OCI-LY7 (cell line): ENCODE measurements at regions not wholly inside any gene's neighbourhood (a gene's known extent, or its start where the extent isn't known, plus 50 kb on each side); places are given as distances from the start of the nearest gene placed in this dataset.
A peak's percentile ranks its signal among the peaks of the same experiment; 100 is the strongest.

ENCODE experiments used
- BruUV-seq: library from RNA; stranded (reverse); fragments of 400-500 nt; replicated peaks from 2 replicates; lab custom pipeline; 2021; lab: Mats Ljungman, UMichigan
- CTCF ChIA-PET: fragments of 300-600 bp; sonication (Branson Sonifier 250); formaldehyde crosslinking; loops from one replicate; lab custom pipeline; 2022; ENCODE audit warnings: antibody characterized with exemption; ENCODE audit not compliant: unreplicated experiment; lab: Charles Lee
- POLR2A ChIA-PET: fragments of 300-600 bp; sonication (Branson Sonifier 250); formaldehyde crosslinking; loops from one replicate; lab custom pipeline; 2022; ENCODE audit warnings: antibody characterized with exemption; lab: Charles Lee
- DNase-seq: peaks from one replicate; pipeline ENCODE4 v3.0.0-alpha.2; 2015; ENCODE audit warnings: low spot score
- H2AFZ ChIP-seq: fragments of 200-600 bp; sonication (generic), shearing (Covaris generic); 2 replicates; pipeline ENCODE4 v1.6.1; 2014; ENCODE audit warnings: mild to moderate bottlenecking, antibody characterized with exemption, low read length, moderate library complexity
- H3K27ac ChIP-seq: fragments of 200-600 bp; sonication (generic); 2 replicates; pipeline ENCODE4 v1.5.1; 2014; ENCODE audit warnings: mixed run types, low read depth, mild to moderate bottlenecking, moderate library complexity, low read length, inconsistent platforms; ENCODE audit not compliant: poor library complexity, severe bottlenecking
- H3K36me3 ChIP-seq: fragments of 200-600 bp; sonication (generic); 2 replicates; pipeline ENCODE4 v1.6.1; 2014; ENCODE audit warnings: mild to moderate bottlenecking, antibody characterized with exemption, low read length, moderate library complexity, mixed read lengths; ENCODE audit not compliant: insufficient read depth
- H3K4me1 ChIP-seq: fragments of 200-600 bp; sonication (generic); 2 replicates; pipeline ENCODE4 v1.5.1; 2014; ENCODE audit warnings: mild to moderate bottlenecking, low read length; ENCODE audit not compliant: insufficient read depth, poor library complexity, severe bottlenecking
- H3K4me2 ChIP-seq: fragments of 200-600 bp; sonication (generic); 2 replicates; pipeline ENCODE4 v1.6.1; 2014; ENCODE audit warnings: mild to moderate bottlenecking, low read length
- H3K4me3 ChIP-seq: fragments of 200-600 bp; sonication (generic); 2 replicates; pipeline ENCODE4 v1.5.1; 2014; ENCODE audit warnings: mild to moderate bottlenecking, low read depth, low read length; ENCODE audit not compliant: poor library complexity, severe bottlenecking
- H3K79me2 ChIP-seq: fragments of 200-600 bp; sonication (generic); 2 replicates; pipeline ENCODE4 v1.6.1; 2016; ENCODE audit warnings: low read depth, mild to moderate bottlenecking, low read length, moderate library complexity, mixed read lengths; ENCODE audit not compliant: insufficient read depth
- H3K9me2 ChIP-seq: fragments of 200-600 bp; sonication (generic); 2 replicates; pipeline ENCODE4 v1.6.1; 2016; ENCODE audit warnings: mild to moderate bottlenecking, low read length, mixed read lengths; ENCODE audit not compliant: insufficient read depth
- H3K9me3 ChIP-seq: fragments of 200-600 bp; sonication (generic); 2 replicates; pipeline ENCODE4 v1.6.1; 2014; ENCODE audit warnings: mild to moderate bottlenecking, mixed run types, low read length, mixed read lengths
- H4K20me1 ChIP-seq: fragments of 200-600 bp; sonication (generic); 2 replicates; pipeline ENCODE4 v1.6.1; 2014; ENCODE audit warnings: mild to moderate bottlenecking, antibody characterized with exemption, low read length, moderate library complexity, mixed read lengths; ENCODE audit not compliant: insufficient read depth
- CTCF ChIP-seq: fragments of 200-600 bp; sonication (generic); conservative IDR thresholded peaks from 2 replicates; pipeline ENCODE4 v1.5.1; 2014; ENCODE audit warnings: mild to moderate bottlenecking, antibody characterized with exemption, low read length, moderate library complexity, mixed read lengths
- EZH2phosphoT487 ChIP-seq: fragments of 200-600 bp; sonication (generic); IDR thresholded peaks from 2 replicates; pipeline ENCODE4 v1.6.1; 2018; ENCODE audit warnings: low read depth, borderline replicate concordance, mild to moderate bottlenecking, mixed run types, antibody characterized with exemption, low read length, moderate library complexity, mixed read lengths
- intact Hi-C: fragments of 100-400 bp; cut with micrococcal nuclease; formaldehyde crosslinking; loops from one replicate; pipeline ENCODE4 v1.10.0; 2022; ENCODE audit not compliant: unreplicated experiment

DNA sequence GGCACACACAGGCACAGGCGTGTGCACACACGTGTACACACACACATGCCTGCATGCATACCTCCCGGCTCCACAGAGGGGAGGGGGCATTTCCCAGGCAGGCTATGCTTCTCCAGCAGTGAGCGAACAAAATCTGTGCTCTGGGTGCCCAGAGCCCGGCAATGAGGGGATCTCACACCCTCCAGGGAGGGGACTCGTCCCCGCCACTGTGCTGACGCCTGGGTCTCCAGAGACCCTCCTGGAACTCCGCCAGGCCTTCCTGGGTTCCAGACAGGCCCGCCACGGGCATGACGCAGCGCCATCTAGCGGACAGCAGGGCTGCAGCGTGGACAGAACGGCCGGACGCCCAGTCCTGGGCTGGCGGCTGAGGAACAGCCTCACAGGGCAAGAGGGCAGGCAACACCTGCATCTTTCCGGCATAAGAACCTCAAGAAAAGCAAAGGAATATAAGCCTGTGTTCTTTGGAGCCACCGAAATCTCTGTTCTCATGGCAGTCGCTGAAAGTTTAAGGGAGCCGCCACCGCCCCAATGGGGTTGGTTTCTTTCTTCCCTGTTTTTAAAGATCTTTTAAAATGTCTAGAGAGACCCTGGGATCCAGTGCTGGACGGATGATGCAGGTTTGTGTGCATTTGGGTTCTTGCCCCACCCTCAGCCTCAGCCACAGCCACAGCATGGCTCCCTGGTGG, 135.6 kb upstream of the PPP1R26 start:
- POLR2A ChIA-PET: no interaction called here
- H3K4me1 ChIP-seq: no peaks in the 10 kb centered on the region
- no peaks in the 10 kb centered on the region for H3K36me3 ChIP-seq
- H3K27ac ChIP-seq: no peak overlapping the region
- intact Hi-C loops: loop anchor here (2.0 kb wide), 2 partner anchors 257 to 645 kb away; partner anchors contain the start of gene OLFM1
- H3K4me2 ChIP-seq: no peak overlapping the region
- no peaks in the 10 kb centered on the region for H4K20me1 ChIP-seq
- no peaks in the 10 kb centered on the region for H3K9me2 ChIP-seq
- CTCF ChIA-PET: no interaction called here
- no peaks in the 10 kb centered on the region for H3K79me2 ChIP-seq
- no peak overlapping the region for H2AFZ ChIP-seq
- no peaks in the 10 kb centered on the region for H3K9me3 ChIP-seq
- H3K4me3 ChIP-seq: no peak overlapping the region
- TF ChIP-seq CTCF (peak; percentile 93), EZH2phosphoT487 (no peak)
- DNase-seq: peak; percentile 60
- BruUV-seq: no TSS peak

GRCh38 chr9:135344523-135344901, 135.1 kb upstream of the PPP1R26 start:
- H3K9me2 ChIP-seq: no peaks in the 10 kb centered on the region
- no peak overlapping the region for H3K4me3 ChIP-seq
- H3K79me2 ChIP-seq: no peaks in the 10 kb centered on the region
- DNase-seq: no peak
- no peak overlapping the region for H3K4me2 ChIP-seq
- H4K20me1 ChIP-seq: no peaks in the 10 kb centered on the region
- no peak overlapping the region for H2AFZ ChIP-seq
- intact Hi-C loops: loop anchor here (2.0 kb wide), 2 partner anchors 258 to 646 kb away; partner anchors contain the start of gene OLFM1
- H3K27ac ChIP-seq: no peak overlapping the region
- H3K36me3 ChIP-seq: no peaks in the 10 kb centered on the region
- TF ChIP-seq EZH2phosphoT487 (no peak), CTCF (no peak)
- no peaks in the 10 kb centered on the region for H3K9me3 ChIP-seq
- CTCF ChIA-PET: no interaction called here
- POLR2A ChIA-PET: no interaction called here
- no TSS peak for BruUV-seq
- H3K4me1 ChIP-seq: no peaks in the 10 kb centered on the region

GRCh38 chr9:135344915-135345500, 134.6 kb upstream of the PPP1R26 start:
- POLR2A ChIA-PET: no interaction called here
- TF ChIP-seq CTCF (no peak), EZH2phosphoT487 (no peak)
- CTCF ChIA-PET: no interaction called here
- H3K36me3 ChIP-seq: no peaks in the 10 kb centered on the region
- no peak overlapping the region for H3K27ac ChIP-seq
- DNase-seq: no peak
- H3K9me3 ChIP-seq: no peaks in the 10 kb centered on the region
- no peak overlapping the region for H2AFZ ChIP-seq
- BruUV-seq: no TSS peak
- no peaks in the 10 kb centered on the region for H4K20me1 ChIP-seq
- no peak overlapping the region for H3K4me2 ChIP-seq
- no peak overlapping the region for H3K4me3 ChIP-seq
- intact Hi-C loops: loop anchor here (2.0 kb wide), 2 partner anchors 258 to 646 kb away; partner anchors contain the start of gene OLFM1
- H3K4me1 ChIP-seq: no peaks in the 10 kb centered on the region
- H3K9me2 ChIP-seq: no peaks in the 10 kb centered on the region
- no peaks in the 10 kb centered on the region for H3K79me2 ChIP-seq
